HL-60 (cell line): ENCODE measurements at regions not wholly inside any gene's neighbourhood (a gene's known extent, or its start where the extent isn't known, plus 50 kb on each side); places are given as distances from the start of the nearest gene placed in this dataset.

Experiments used
- DNase-seq, 2 experiments: peaks; one replicate each; pipeline ENCODE4 v3.0.0-alpha.2; 2010 to 2020; ENCODE audit warnings: low read depth in 1 of 2, low spot score in 1 of 2
- H3K27ac ChIP-seq: fragments of 250-450 bp; sonication (Bioruptor Pico); replicated peaks from 2 replicates; pipeline ENCODE4 v1.5.1; 2020; ENCODE audit warnings: mild to moderate bottlenecking, moderate library complexity
- H3K27me3 ChIP-seq: fragments of 250-450 bp; sonication (Bioruptor Pico); 2 replicates; pipeline ENCODE4 v1.5.1; 2021; ENCODE audit warnings: mild to moderate bottlenecking, moderate library complexity; ENCODE audit not compliant: insufficient read depth, poor library complexity, severe bottlenecking
- H3K4me3 ChIP-seq: replicated peaks from 2 replicates; pipeline ENCODE4 v1.5.1; 2011; ENCODE audit warnings: mild to moderate bottlenecking, control low read depth, low read length; ENCODE audit not compliant: insufficient read depth
- GABPA ChIP-seq: IDR thresholded peaks from 2 replicates; pipeline ENCODE4 v1.6.1; 2012; ENCODE audit warnings: low read depth
- POLR2AphosphoS5 ChIP-seq: IDR thresholded peaks from 2 replicates; pipeline ENCODE4 v1.6.1; 2012; ENCODE audit warnings: low read depth
- SPI1 ChIP-seq: IDR thresholded peaks from 2 replicates; pipeline ENCODE4 v1.6.1; 2012; ENCODE audit warnings: low read depth, mild to moderate bottlenecking, borderline replicate concordance
- TF ChIP-seq, protein P1 (sequence below): IDR thresholded peaks from one replicate; pipeline ENCODE4 v1.5.1; 2011; ENCODE audit warnings: low read length, control low read depth, inconsistent platforms; ENCODE audit not compliant: insufficient read depth
- TF ChIP-seq, protein P2 (sequence below): IDR thresholded peaks from 2 replicates; pipeline ENCODE4 v1.6.1; 2012; ENCODE audit warnings: low read depth; ENCODE audit not compliant: insufficient replicate concordance

DNA sequence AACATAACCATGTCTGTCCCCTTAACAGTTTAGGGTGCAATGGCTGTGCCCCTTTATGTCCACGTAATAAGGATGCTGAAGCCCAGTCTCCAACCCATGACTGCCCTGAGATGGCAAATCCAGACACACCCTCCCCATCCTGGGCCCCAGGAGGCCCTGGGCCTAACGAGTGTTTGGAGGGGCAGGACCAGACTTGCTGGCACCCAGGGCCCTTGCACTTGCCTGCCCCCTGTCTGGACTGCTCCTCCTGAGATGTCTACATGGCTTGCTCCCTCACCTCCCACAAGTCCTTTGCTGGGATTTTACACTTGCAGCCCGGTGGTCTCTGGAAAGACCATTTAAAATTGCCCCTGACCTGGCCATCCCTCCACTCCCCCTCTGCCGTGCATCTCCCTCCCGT lies 132.2 kb upstream of the NECTIN1 start:
- Histone ChIP-seq H3K27ac (no peak overlapping the region), H3K27me3 (peaks cover 3% of the 10 kb centered on the region), H3K4me3 (no peak overlapping the region)
- TF ChIP-seq GABPA (no peak), SPI1 (no peak), POLR2AphosphoS5 (no peak)
- TF ChIP-seq, protein P1, sequence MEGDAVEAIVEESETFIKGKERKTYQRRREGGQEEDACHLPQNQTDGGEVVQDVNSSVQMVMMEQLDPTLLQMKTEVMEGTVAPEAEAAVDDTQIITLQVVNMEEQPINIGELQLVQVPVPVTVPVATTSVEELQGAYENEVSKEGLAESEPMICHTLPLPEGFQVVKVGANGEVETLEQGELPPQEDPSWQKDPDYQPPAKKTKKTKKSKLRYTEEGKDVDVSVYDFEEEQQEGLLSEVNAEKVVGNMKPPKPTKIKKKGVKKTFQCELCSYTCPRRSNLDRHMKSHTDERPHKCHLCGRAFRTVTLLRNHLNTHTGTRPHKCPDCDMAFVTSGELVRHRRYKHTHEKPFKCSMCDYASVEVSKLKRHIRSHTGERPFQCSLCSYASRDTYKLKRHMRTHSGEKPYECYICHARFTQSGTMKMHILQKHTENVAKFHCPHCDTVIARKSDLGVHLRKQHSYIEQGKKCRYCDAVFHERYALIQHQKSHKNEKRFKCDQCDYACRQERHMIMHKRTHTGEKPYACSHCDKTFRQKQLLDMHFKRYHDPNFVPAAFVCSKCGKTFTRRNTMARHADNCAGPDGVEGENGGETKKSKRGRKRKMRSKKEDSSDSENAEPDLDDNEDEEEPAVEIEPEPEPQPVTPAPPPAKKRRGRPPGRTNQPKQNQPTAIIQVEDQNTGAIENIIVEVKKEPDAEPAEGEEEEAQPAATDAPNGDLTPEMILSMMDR: no peak
- TF ChIP-seq, protein P2, sequence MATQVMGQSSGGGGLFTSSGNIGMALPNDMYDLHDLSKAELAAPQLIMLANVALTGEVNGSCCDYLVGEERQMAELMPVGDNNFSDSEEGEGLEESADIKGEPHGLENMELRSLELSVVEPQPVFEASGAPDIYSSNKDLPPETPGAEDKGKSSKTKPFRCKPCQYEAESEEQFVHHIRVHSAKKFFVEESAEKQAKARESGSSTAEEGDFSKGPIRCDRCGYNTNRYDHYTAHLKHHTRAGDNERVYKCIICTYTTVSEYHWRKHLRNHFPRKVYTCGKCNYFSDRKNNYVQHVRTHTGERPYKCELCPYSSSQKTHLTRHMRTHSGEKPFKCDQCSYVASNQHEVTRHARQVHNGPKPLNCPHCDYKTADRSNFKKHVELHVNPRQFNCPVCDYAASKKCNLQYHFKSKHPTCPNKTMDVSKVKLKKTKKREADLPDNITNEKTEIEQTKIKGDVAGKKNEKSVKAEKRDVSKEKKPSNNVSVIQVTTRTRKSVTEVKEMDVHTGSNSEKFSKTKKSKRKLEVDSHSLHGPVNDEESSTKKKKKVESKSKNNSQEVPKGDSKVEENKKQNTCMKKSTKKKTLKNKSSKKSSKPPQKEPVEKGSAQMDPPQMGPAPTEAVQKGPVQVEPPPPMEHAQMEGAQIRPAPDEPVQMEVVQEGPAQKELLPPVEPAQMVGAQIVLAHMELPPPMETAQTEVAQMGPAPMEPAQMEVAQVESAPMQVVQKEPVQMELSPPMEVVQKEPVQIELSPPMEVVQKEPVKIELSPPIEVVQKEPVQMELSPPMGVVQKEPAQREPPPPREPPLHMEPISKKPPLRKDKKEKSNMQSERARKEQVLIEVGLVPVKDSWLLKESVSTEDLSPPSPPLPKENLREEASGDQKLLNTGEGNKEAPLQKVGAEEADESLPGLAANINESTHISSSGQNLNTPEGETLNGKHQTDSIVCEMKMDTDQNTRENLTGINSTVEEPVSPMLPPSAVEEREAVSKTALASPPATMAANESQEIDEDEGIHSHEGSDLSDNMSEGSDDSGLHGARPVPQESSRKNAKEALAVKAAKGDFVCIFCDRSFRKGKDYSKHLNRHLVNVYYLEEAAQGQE: no peak
- DNase-seq: no peak

DNA sequence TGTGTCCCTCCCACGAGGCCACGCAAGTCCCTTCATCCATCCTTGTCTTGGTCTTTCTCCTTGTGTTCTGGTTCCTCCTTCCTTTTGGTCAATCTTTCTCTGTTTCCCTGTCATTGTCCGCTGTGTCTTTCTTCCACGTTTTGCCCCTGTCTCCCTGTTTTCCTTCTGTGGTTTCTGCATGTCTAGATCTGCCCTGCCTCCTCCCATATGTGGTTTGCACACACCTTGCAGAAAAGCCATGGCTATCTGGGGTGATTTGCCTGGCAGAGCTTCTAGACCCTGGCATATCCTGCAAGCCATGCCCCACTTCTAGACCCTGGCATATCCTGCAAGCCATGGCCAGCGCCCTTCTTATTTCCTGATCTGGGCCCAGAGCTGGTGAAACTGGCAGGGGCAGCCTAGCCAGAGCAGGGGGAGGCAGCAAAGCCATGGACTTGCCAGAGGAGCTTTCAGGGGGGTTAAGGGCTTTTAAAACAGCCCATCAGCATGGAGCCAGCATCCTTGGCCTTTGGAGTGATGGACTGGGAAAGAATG lies 131.6 kb upstream of the NECTIN1 start:
- no peak for DNase-seq
- TF ChIP-seq, protein P1: no peak
- TF ChIP-seq GABPA (no peak), SPI1 (no peak), POLR2AphosphoS5 (no peak)
- TF ChIP-seq, protein P2: no peak
- H3K27me3 ChIP-seq: peaks cover 3% of the 10 kb centered on the region

DNA sequence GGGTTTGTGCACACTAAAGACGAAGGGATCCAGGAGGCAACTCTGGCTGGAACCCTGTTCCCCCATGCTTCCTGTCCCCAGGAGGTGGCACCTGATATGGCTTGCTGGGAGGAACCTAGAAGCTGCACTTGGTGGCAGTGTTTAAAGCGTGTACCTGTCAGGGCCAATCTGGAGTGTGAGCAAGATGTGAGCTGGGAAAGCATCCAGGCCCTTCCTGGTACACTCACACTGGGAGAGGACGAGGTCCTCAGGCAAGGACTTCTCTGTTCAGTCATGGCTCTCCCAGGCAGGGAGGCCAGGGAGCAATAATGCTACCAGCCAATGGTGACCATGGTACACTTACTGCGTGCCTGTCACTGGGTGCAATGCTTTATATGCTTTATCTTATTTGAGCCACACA lies 130.7 kb upstream of the NECTIN1 start:
- Histone ChIP-seq H3K27ac (no peak overlapping the region), H3K27me3 (peaks cover 3% of the 10 kb centered on the region), H3K4me3 (no peak overlapping the region)
- TF ChIP-seq, protein P2: no peak
- no peak for TF ChIP-seq SPI1
- no peak for TF ChIP-seq POLR2AphosphoS5
- no peak for TF ChIP-seq GABPA
- TF ChIP-seq, protein P1: no peak
- DNase-seq: no peak

More for the DNA sequence above, 131.6 kb upstream of the NECTIN1 start:
- no peak overlapping the region for H3K4me3 ChIP-seq
- H3K27ac ChIP-seq: no peak overlapping the region
